GM06990 (cell line): ENCODE measurements at regions not wholly inside any gene's neighbourhood (a gene's known extent, or its start where the extent isn't known, plus 50 kb on each side); places are given as distances from the start of the nearest gene placed in this dataset.

ENCODE experiments used
- DNase-seq: peaks from one replicate; pipeline ENCODE4 v3.0.0-alpha.2; 2011; ENCODE audit not compliant: insufficient read length; ENCODE audit errors: extremely low read depth
- H3K27me3 ChIP-seq: replicated peaks from 2 replicates; pipeline ENCODE4 v1.6.0; 2011; ENCODE audit warnings: low read length; ENCODE audit not compliant: control insufficient read depth, insufficient read depth
- H3K36me3 ChIP-seq: 2 replicates; pipeline ENCODE4 v1.5.1; 2011; ENCODE audit warnings: low read length; ENCODE audit not compliant: control insufficient read depth, insufficient read depth
- H3K4me3 ChIP-seq: replicated peaks from 2 replicates; pipeline ENCODE4 v1.5.1; 2011; ENCODE audit warnings: low read depth, mild to moderate bottlenecking, control low read depth, low read length
- TF ChIP-seq, protein P1 (sequence below): IDR thresholded peaks from 2 replicates; pipeline ENCODE4 v1.5.1; 2011; ENCODE audit warnings: low read length, control low read depth, mild to moderate bottlenecking, inconsistent platforms; ENCODE audit not compliant: insufficient read depth, poor library complexity, severe bottlenecking

DNA sequence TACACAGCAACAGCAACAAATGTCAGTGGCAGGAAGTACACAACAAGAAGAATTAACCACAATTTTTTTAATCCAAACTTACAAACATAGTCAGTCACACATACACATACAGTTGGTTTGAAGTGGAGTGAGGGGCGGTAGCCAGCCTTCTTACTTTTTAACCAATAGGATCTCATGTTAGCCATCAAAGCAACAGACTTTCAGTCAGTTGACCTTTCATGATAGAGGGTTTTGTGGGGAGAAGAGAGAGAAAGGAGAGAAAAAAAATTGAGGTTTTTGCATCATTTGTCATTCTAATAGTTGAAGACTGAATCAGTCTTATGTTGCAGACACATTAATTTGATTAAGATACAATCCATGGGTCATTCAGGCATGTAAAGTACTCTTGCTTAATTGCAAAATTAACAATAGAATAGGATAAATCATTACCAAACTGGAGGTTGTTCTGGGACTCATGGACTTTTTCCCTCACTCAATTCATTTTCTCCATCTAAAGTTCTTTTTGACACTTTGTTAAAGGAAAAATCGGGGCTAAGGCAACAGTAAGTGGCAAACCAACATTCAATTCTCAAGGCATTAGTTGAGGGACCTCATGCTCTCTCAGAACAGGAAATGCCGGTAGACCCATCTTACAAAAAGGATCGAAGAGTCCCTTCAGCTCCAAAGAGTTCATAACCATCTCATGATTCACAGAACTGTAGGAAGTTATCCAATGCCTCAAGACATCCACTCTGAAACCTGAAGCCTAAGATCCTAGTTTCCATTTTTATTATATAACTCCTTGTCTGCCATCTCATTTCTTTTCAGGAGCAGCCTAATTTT is 159.5 kb upstream of the LPP start:
- Histone ChIP-seq H3K36me3 (no peaks in the 10 kb centered on the region), H3K4me3 (no peak overlapping the region), H3K27me3 (no peaks in the 10 kb centered on the region; the same call in none of the 2 replicates)
- DNase-seq, result no peak
- TF ChIP-seq, protein P1, sequence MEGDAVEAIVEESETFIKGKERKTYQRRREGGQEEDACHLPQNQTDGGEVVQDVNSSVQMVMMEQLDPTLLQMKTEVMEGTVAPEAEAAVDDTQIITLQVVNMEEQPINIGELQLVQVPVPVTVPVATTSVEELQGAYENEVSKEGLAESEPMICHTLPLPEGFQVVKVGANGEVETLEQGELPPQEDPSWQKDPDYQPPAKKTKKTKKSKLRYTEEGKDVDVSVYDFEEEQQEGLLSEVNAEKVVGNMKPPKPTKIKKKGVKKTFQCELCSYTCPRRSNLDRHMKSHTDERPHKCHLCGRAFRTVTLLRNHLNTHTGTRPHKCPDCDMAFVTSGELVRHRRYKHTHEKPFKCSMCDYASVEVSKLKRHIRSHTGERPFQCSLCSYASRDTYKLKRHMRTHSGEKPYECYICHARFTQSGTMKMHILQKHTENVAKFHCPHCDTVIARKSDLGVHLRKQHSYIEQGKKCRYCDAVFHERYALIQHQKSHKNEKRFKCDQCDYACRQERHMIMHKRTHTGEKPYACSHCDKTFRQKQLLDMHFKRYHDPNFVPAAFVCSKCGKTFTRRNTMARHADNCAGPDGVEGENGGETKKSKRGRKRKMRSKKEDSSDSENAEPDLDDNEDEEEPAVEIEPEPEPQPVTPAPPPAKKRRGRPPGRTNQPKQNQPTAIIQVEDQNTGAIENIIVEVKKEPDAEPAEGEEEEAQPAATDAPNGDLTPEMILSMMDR, result no peak

DNA sequence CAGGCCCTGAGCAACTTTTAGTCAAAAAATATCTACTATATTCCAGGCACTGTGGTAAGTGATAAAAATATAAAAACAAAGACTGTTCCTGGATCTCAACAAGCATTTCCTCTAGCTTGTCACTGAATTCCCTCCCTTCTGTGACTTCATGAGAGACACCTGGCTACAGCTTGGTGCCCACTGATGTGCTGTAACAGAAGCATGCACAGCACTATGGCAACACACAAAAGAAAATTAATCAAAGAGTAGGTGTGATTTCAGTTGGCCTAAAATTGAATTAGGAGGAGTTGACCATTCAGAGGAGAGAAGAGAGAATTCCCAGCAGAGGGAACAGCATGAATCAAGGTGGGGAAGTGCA is 158.9 kb upstream of the LPP start:
- DNase-seq, result no peak
- TF ChIP-seq, protein P1, result no peak
- Histone ChIP-seq H3K27me3 (no peaks in the 10 kb centered on the region; the same call in none of the 2 replicates), H3K4me3 (no peak overlapping the region), H3K36me3 (no peaks in the 10 kb centered on the region)

DNA sequence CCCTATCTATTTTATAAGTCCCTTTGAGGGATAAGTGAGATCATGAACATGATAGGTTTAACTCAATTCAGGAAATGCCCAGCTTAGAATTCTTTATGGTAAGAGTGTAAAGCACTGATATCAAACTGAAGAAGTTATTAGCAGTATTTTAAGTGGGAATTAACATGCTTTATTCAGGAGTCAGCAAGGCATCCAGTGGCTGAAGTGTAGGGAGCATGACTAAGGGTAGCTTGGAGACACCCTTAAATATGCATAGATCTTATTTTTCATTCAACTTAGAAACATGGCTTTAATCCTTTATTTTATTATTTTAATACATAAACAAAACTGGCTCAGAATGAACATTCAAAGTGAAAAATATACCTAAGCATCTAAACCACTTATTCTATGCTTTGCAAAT is 158.3 kb upstream of the LPP start:
- H3K36me3 ChIP-seq, result no peaks in the 10 kb centered on the region
- DNase-seq, result no peak
- no peak overlapping the region for H3K4me3 ChIP-seq
- H3K27me3 ChIP-seq, result no peaks in the 10 kb centered on the region; the same call in none of the 2 replicates
- TF ChIP-seq, protein P1, result no peak

DNA sequence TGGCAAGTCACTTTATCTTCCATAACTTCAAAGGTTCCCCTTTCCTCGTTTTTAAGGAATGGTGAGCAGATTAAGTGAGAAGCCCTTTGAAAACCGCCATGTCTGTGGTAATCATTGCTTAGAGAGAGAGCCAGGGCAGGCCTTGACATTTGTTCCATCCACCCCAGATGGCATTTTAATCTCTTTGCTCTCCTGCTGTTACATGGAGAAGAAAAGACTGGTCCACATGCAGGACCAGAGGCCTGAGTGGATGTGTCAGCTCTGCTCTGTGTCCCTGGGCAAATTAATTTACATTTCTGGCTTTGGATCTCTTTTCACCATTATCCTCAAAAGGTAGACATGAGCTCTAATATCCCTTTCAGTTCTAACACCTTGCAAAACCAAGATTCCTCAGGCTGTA is 157.3 kb upstream of the LPP start:
- H3K36me3 ChIP-seq, result no peaks in the 10 kb centered on the region
- TF ChIP-seq, protein P1, result no peak
- no peaks in the 10 kb centered on the region; the same call in none of the 2 replicates for H3K27me3 ChIP-seq
- no peak for DNase-seq
- H3K4me3 ChIP-seq, result no peak overlapping the region

DNA sequence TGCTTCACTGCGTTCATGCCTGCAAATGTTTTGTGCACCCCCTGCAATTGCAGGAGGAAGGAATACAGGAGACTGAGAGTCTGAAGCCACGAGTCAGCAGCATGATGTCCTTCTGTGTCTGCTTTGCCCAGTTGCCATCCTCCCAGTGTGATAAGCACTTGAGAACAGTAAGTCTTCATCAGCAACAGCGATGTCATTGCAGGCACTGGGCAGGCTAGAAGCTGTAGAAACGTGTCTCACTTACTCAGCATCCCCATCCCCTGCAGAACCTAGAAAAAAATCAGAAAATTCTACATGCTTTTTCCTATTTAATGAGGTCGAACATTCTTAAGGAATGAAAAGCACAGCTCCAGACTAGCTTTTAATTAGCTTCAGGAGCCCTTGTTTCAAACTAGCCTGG is 156.5 kb upstream of the LPP start:
- TF ChIP-seq, protein P1, result no peak

More for the DNA sequence above, 156.5 kb upstream of the LPP start:
- no peak for DNase-seq
- no peaks in the 10 kb centered on the region for H3K36me3 ChIP-seq
- H3K4me3 ChIP-seq, result no peak overlapping the region
- no peaks in the 10 kb centered on the region; the same call in none of the 2 replicates for H3K27me3 ChIP-seq
